ENCODE measurements at regions not wholly inside any gene's neighbourhood (a gene's known extent, or its start where the extent isn't known, plus 50 kb on each side); places are given as distances from the start of the nearest gene placed in this dataset.

DNA sequence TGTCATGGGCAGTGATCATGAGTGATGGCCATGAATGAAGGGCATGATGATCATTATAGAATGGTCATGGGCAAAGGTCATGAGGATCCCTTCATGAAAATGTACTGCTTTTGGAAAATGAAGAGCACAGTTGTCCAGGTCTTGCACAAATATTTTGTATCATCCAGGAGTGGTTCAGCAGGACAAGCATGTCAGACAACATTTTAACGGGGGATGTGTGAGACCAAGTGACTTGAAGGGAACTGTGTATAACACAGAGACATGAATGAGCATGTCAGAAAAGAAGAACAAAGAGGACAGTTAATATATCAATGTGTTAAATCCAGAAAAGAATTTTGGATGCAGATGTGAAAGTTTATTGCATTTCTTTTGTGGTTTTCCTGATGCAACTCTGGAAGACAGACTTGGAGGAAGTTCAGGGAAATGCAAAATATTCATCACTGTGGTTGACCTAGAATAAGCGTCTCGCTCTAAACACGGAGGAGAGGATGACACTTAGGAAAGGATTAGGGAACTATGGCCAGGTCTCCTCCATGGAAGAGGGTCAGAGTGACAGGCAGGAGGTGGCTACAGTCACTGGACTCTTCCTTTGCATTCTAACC is 116.1 kb upstream of the IRX4 start:
- no peak for TF ChIP-seq POLR2AphosphoS5 (IDR thresholded peaks at IDR 0.05)
- TF ChIP-seq, protein P1, sequence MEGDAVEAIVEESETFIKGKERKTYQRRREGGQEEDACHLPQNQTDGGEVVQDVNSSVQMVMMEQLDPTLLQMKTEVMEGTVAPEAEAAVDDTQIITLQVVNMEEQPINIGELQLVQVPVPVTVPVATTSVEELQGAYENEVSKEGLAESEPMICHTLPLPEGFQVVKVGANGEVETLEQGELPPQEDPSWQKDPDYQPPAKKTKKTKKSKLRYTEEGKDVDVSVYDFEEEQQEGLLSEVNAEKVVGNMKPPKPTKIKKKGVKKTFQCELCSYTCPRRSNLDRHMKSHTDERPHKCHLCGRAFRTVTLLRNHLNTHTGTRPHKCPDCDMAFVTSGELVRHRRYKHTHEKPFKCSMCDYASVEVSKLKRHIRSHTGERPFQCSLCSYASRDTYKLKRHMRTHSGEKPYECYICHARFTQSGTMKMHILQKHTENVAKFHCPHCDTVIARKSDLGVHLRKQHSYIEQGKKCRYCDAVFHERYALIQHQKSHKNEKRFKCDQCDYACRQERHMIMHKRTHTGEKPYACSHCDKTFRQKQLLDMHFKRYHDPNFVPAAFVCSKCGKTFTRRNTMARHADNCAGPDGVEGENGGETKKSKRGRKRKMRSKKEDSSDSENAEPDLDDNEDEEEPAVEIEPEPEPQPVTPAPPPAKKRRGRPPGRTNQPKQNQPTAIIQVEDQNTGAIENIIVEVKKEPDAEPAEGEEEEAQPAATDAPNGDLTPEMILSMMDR (IDR thresholded peaks at IDR 0.05 in 8 of 11, conservative IDR thresholded peaks at IDR 0.05 in 3 of 11), result no peak

Measured in spleen (tissue), 7 donors.